PFSK-1 (cell line): ENCODE measurements at regions not wholly inside any gene's neighbourhood (a gene's known extent, or its start where the extent isn't known, plus 50 kb on each side); places are given as distances from the start of the nearest gene placed in this dataset.

Experiments
- POLR2AphosphoS5 ChIP-seq: IDR thresholded peaks from 2 replicates; pipeline ENCODE4 v1.6.1; 2012; ENCODE audit warnings: low read depth, mild to moderate bottlenecking, control low read depth, low read length, moderate library complexity
- TAF1 ChIP-seq: IDR thresholded peaks from 2 replicates; pipeline ENCODE4 v1.6.1; 2012; ENCODE audit warnings: low read length, control low read depth, borderline replicate concordance; ENCODE audit not compliant: insufficient read depth

DNA sequence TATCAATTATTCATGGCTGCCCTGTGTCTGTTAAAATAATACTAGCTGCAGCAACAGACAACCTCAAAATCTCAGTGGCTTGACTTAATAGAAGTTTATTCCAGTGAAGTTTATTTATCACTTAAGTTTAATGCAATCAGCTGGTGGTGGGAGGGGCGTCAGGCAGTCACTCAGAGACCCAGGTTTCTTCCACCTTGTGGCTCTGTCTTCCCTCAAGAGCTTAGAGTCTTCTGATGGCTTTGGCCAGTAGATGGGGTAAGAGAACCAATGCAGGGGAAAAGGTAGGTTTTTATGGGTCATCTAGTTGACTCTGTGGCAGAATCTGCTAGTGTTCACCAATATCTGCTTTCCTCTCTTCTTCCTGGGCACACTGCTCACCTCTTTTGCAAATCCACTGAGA, 668.9 kb downstream of the AACS start:
- TF ChIP-seq POLR2AphosphoS5 (no peak), TAF1 (no peak)
